H1 (cell line): ENCODE measurements at regions not wholly inside any gene's neighbourhood (a gene's known extent, or its start where the extent isn't known, plus 50 kb on each side); places are given as distances from the start of the nearest gene placed in this dataset.

Experiments
- CTCF ChIA-PET: fragments of 300-600 bp; sonication (Branson Sonifier 250); formaldehyde crosslinking; loops from one replicate; lab custom pipeline; 2021; ENCODE audit not compliant: partially characterized antibody; lab: Charles Lee
- POLR2A ChIA-PET: fragments of 300-600 bp; sonication (Branson Sonifier 250); formaldehyde crosslinking; loops from one replicate; lab custom pipeline; 2021; ENCODE audit warnings: inconsistent platforms; ENCODE audit not compliant: partially characterized antibody; lab: Charles Lee
- DNase-seq, 2 experiments: peaks; one replicate each; pipeline versions ENCODE4 v3.0.0 to v3.0.0-alpha.2; 2010 to 2022; ENCODE audit warnings: low spot score in 2 of 2, low read depth in 1 of 2, mixed read lengths in 1 of 2
- FAIRE-seq: peaks from 2 replicates; lab custom pipeline; 2011; peaks lifted over from hg19 to GRCh38; lab: Jason Lieb, UNC
- H2AFZ ChIP-seq: 2 replicates; pipeline ENCODE4 v1.8.1; 2012; ENCODE audit warnings: low read length, inconsistent platforms
- H2AK5ac ChIP-seq: 2 replicates; pipeline ENCODE4 v1.6.1; 2013; ENCODE audit warnings: low read depth, low read length
- H2BK120ac ChIP-seq: replicated peaks from 2 replicates; pipeline ENCODE3; 2013; ENCODE audit warnings: low read depth, low read length, inconsistent platforms
- H2BK12ac ChIP-seq: 2 replicates; pipeline ENCODE4 v1.6.1; 2013; ENCODE audit warnings: low read depth, low read length
- H2BK15ac ChIP-seq: 2 replicates; pipeline ENCODE4 v1.6.1; 2013; ENCODE audit warnings: low read length
- H2BK20ac ChIP-seq: 2 replicates; pipeline ENCODE4 v1.6.1; 2013; ENCODE audit warnings: low read length
- H2BK5ac ChIP-seq: 2 replicates; pipeline ENCODE4 v1.6.1; 2013; ENCODE audit warnings: low read depth, low read length
- H3K14ac ChIP-seq: 2 replicates; pipeline ENCODE4 v1.6.1; 2013; ENCODE audit warnings: inconsistent platforms; ENCODE audit not compliant: insufficient read length
- H3K18ac ChIP-seq: 2 replicates; pipeline ENCODE4 v1.6.1; 2013; ENCODE audit warnings: low read length; ENCODE audit errors: extremely low read depth
- H3K23ac ChIP-seq: 2 replicates; pipeline ENCODE4 v1.6.1; 2013; ENCODE audit warnings: inconsistent platforms; ENCODE audit not compliant: insufficient read length
- H3K23me2 ChIP-seq: 2 replicates; pipeline ENCODE4 v1.6.1; 2013; ENCODE audit warnings: low read depth, low read length
- H3K27ac ChIP-seq: 2 replicates; pipeline ENCODE4 v1.6.1; 2011; ENCODE audit warnings: low read depth, low read length, inconsistent platforms
- H3K27me3 ChIP-seq, 4 experiments: replicated peaks in 1 of 4; 1 replicate in 1 of 4; 2 replicates in 3 of 4; pipeline versions ENCODE4 v1.6.1 to v1.8.1; 2011 to 2013; ENCODE audit warnings: low read length in 3 of 4, mild to moderate bottlenecking in 3 of 4, inconsistent platforms in 2 of 4, mixed read lengths in 2 of 4, moderate library complexity in 1 of 4; ENCODE audit not compliant: control insufficient read depth in 3 of 4, insufficient read depth in 3 of 4; ENCODE audit errors: extremely low read depth in 1 of 4
- H3K36me3 ChIP-seq, 4 experiments: 2 replicates each; pipeline versions ENCODE4 v1.6.1 to v1.8.1; 2011 to 2013; ENCODE audit warnings: mild to moderate bottlenecking in 4 of 4, low read length in 3 of 4, moderate library complexity in 2 of 4, control low read depth in 1 of 4, inconsistent platforms in 1 of 4; ENCODE audit not compliant: insufficient read depth in 4 of 4, control insufficient read depth in 2 of 4
- H3K4ac ChIP-seq: replicated peaks from 2 replicates; pipeline ENCODE3; 2013; ENCODE audit warnings: low read length, low read depth, mixed read lengths, inconsistent platforms; ENCODE audit not compliant: insufficient read length
- H3K4me1 ChIP-seq, 4 experiments: replicated peaks in 1 of 4; 1 replicate in 1 of 4; 2 replicates in 3 of 4; pipeline versions ENCODE4 v1.6.1 to v1.8.1; 2011 to 2013; ENCODE audit warnings: low read length in 3 of 4, inconsistent platforms in 2 of 4, mixed read lengths in 1 of 4; ENCODE audit not compliant: insufficient read depth in 4 of 4, control insufficient read depth in 3 of 4
- H3K4me2 ChIP-seq, 2 experiments: 2 replicates each; pipeline versions ENCODE4 v1.6.1 to v1.8.1; 2011 to 2013; ENCODE audit warnings: low read depth in 2 of 2, low read length in 2 of 2, control low read depth in 1 of 2, inconsistent platforms in 1 of 2, mild to moderate bottlenecking in 1 of 2; ENCODE audit not compliant: insufficient read depth in 1 of 2
- H3K4me3 ChIP-seq, 4 experiments: fragments of 200-600, 300-600 bp in 1 of 4; sonication (generic), shearing (Covaris generic), sonication (Bioruptor Twin) in 1 of 4; 2 replicates each; pipeline versions ENCODE4 v1.5.1 to v1.8.1; 2011 to 2016; ENCODE audit warnings: low read length in 4 of 4, low read depth in 3 of 4, control low read depth in 2 of 4, inconsistent platforms in 2 of 4, mild to moderate bottlenecking in 2 of 4, mixed read lengths in 1 of 4, moderate library complexity in 1 of 4; ENCODE audit not compliant: insufficient read depth in 2 of 4; ENCODE audit errors: extremely low read depth in 1 of 4
- H3K56ac ChIP-seq: replicated peaks from 2 replicates; pipeline ENCODE3; 2013; ENCODE audit warnings: low read depth, mild to moderate bottlenecking, mixed read lengths, low read length, inconsistent platforms; ENCODE audit not compliant: insufficient read length
- H3K79me1 ChIP-seq: 2 replicates; pipeline ENCODE4 v1.6.1; 2013; ENCODE audit warnings: low read depth, low read length, control low read depth
- H3K79me2 ChIP-seq, 2 experiments: 2 replicates each; pipeline versions ENCODE4 v1.6.1 to v1.8.1; 2012 to 2013; ENCODE audit warnings: low read length in 2 of 2, mild to moderate bottlenecking in 2 of 2, inconsistent platforms in 1 of 2; ENCODE audit not compliant: insufficient read depth in 2 of 2, control insufficient read depth in 1 of 2
- H3K9ac ChIP-seq, 4 experiments: replicated peaks in 1 of 4; 1 replicate in 1 of 4; 2 replicates in 3 of 4; pipeline versions ENCODE4 v1.6.1 to v1.8.1; 2011 to 2013; ENCODE audit warnings: low read depth in 3 of 4, low read length in 3 of 4, control low read depth in 2 of 4, mild to moderate bottlenecking in 2 of 4, moderate library complexity in 2 of 4, inconsistent platforms in 1 of 4; ENCODE audit errors: extremely low read depth in 1 of 4
- H3K9me3 ChIP-seq, 2 experiments: 2 replicates each; pipeline versions ENCODE4 v1.6.1 to v1.8.1; 2012 to 2013; ENCODE audit warnings: mild to moderate bottlenecking in 2 of 2, moderate library complexity in 2 of 2, control low read depth in 1 of 2, inconsistent platforms in 1 of 2, low read depth in 1 of 2, low read length in 1 of 2, mixed read lengths in 1 of 2; ENCODE audit not compliant: insufficient read depth in 2 of 2
- H4K20me1 ChIP-seq, 2 experiments: replicated peaks in 1 of 2; 2 replicates each; pipeline versions ENCODE3 to v1.8.1; 2011 to 2013; ENCODE audit warnings: inconsistent platforms in 2 of 2, low read length in 2 of 2, mild to moderate bottlenecking in 1 of 2; ENCODE audit not compliant: insufficient read depth in 2 of 2, control insufficient read depth in 1 of 2
- H4K5ac ChIP-seq: 2 replicates; pipeline ENCODE4 v1.6.1; 2013; ENCODE audit warnings: low read length, low read depth, mixed read lengths, inconsistent platforms; ENCODE audit not compliant: insufficient read length
- H4K8ac ChIP-seq: 2 replicates; pipeline ENCODE4 v1.8.0; 2013; ENCODE audit warnings: mild to moderate bottlenecking, moderate library complexity, low read length, inconsistent platforms; ENCODE audit not compliant: insufficient read depth; ENCODE audit errors: extremely low read depth
- H4K91ac ChIP-seq: replicated peaks from 2 replicates; pipeline ENCODE3; 2013; ENCODE audit warnings: low read length, mixed read lengths, inconsistent platforms; ENCODE audit not compliant: insufficient read length
- ASH2L ChIP-seq: fragments of 200-600, 300-600 bp; sonication (generic); IDR thresholded peaks from one replicate; pipeline ENCODE4 v1.7.1; 2017; ENCODE audit warnings: low read length
- BACH1 ChIP-seq: IDR thresholded peaks from 2 replicates; pipeline ENCODE4 v1.6.1; 2012; ENCODE audit warnings: low read length, improper control_type of control experiment
- CEBPB ChIP-seq: IDR thresholded peaks from 2 replicates; pipeline ENCODE4 v1.6.1; 2012; ENCODE audit warnings: low read depth, low read length
- CTBP2 ChIP-seq: IDR thresholded peaks from 2 replicates; pipeline ENCODE4 v1.7.0; 2011; ENCODE audit warnings: borderline replicate concordance, mild to moderate bottlenecking, moderate library complexity, mixed read lengths, low read length; ENCODE audit not compliant: insufficient read depth, insufficient read length
- JUND ChIP-seq: IDR thresholded peaks from 2 replicates; pipeline ENCODE4 v1.6.1; 2011; ENCODE audit warnings: mild to moderate bottlenecking, improper control_type of control experiment, low read length
- POLR2AphosphoS5 ChIP-seq: IDR thresholded peaks from 2 replicates; pipeline ENCODE4 v1.6.1; 2011; ENCODE audit warnings: low read depth, low read length
- RBBP5 ChIP-seq: IDR thresholded peaks from 2 replicates; pipeline ENCODE4 v1.7.1; 2012; ENCODE audit warnings: low read depth, mild to moderate bottlenecking, inconsistent platforms, low read length, moderate library complexity, borderline replicate concordance
- RFX5 ChIP-seq: IDR thresholded peaks from 2 replicates; pipeline ENCODE4 v1.6.1; 2011; ENCODE audit warnings: low read depth, low read length, improper control_type of control experiment, borderline replicate concordance
- RNF2 ChIP-seq: fragments of 200-900, 300-1000 bp; sonication (generic); IDR thresholded peaks from 2 replicates; pipeline ENCODE4 v1.7.1; 2016; ENCODE audit warnings: borderline replicate concordance, low read depth, mild to moderate bottlenecking, antibody characterized with exemption, low read length; ENCODE audit not compliant: poor library complexity, severe bottlenecking; ENCODE audit errors: missing control alignments
- SAP30 ChIP-seq: fragments of 300-600 bp; sonication (generic); IDR thresholded peaks from 2 replicates; pipeline ENCODE4 v1.7.1; 2012; ENCODE audit warnings: low read length, moderate library complexity, mild to moderate bottlenecking, inconsistent platforms; ENCODE audit not compliant: insufficient read depth, insufficient replicate concordance
- SIN3A ChIP-seq, 2 experiments: IDR thresholded peaks in 1 of 2; conservative IDR thresholded peaks in 1 of 2; 2 replicates each; pipeline ENCODE4 v1.6.1; 2011 to 2012; ENCODE audit warnings: low read length in 2 of 2, improper control_type of control experiment in 1 of 2, low read depth in 1 of 2, mild to moderate bottlenecking in 1 of 2
- TAF7 ChIP-seq: optimal IDR thresholded peaks from 2 replicates; pipeline ENCODE3; 2011; ENCODE audit warnings: low read depth, mild to moderate bottlenecking, inconsistent platforms, low read length, moderate library complexity, borderline replicate concordance
- TEAD4 ChIP-seq: IDR thresholded peaks from 2 replicates; pipeline ENCODE4 v1.6.1; 2012; ENCODE audit warnings: low read depth, low read length, inconsistent platforms, mixed read lengths
- ZNF274 ChIP-seq: IDR thresholded peaks from 2 replicates; pipeline ENCODE4 v1.7.0; 2012; ENCODE audit warnings: low read length, borderline replicate concordance; ENCODE audit errors: extremely low read depth
- TF ChIP-seq, protein P1 (sequence below): IDR thresholded peaks from 2 replicates; pipeline ENCODE4 v1.6.1; 2011; ENCODE audit warnings: low read depth, mild to moderate bottlenecking, low read length; ENCODE audit not compliant: insufficient read depth

DNA sequence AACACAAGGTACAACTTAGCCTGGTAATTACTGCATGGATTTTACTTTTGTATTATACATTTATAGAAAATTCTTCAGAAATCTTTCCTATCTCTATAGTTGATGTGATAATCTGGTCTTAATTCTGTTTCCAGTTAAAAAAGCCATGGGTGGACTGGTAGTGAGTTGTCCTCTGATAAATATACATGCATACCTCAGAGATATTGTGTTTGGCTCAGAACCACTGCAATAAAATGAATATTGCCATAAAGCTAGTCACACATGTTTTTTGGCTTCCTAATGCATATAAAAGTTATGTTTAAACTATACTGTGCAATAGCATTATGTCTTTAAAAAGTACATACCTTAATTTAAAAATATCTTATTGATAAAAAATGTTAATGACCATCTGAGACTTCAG, 708.6 kb upstream of the MARCKS start:
- no peak overlapping the region for H3K23ac ChIP-seq
- no peak for FAIRE-seq
- no peak overlapping the region for H4K5ac ChIP-seq
- H2AK5ac ChIP-seq: no peak overlapping the region
- H3K23me2 ChIP-seq: no peaks in the 10 kb centered on the region
- no peak overlapping the region for H3K56ac ChIP-seq
- no peak overlapping the region for H3K4me2 ChIP-seq
- H3K18ac ChIP-seq: no peak overlapping the region
- H3K79me1 ChIP-seq: no peaks in the 10 kb centered on the region
- H3K27ac ChIP-seq: no peak overlapping the region
- H3K36me3 ChIP-seq: no peaks in the 10 kb centered on the region
- H3K4me3 ChIP-seq: no peak overlapping the region
- no peak overlapping the region for H2BK15ac ChIP-seq
- H2BK12ac ChIP-seq: no peak overlapping the region
- no peak overlapping the region for H2BK5ac ChIP-seq
- POLR2A ChIA-PET: no interaction called here
- no peak overlapping the region for H3K4ac ChIP-seq
- no peak overlapping the region for H3K14ac ChIP-seq
- CTCF ChIA-PET: no interaction called here
- H3K79me2 ChIP-seq: no peaks in the 10 kb centered on the region
- no peak overlapping the region for H4K91ac ChIP-seq
- H2BK120ac ChIP-seq: no peak overlapping the region
- no peaks in the 10 kb centered on the region for H4K20me1 ChIP-seq
- H2BK20ac ChIP-seq: no peak overlapping the region
- no peaks in the 10 kb centered on the region for H3K27me3 ChIP-seq
- H4K8ac ChIP-seq: no peak overlapping the region
- no peak for DNase-seq
- no peaks in the 10 kb centered on the region for H3K9me3 ChIP-seq
- no peak overlapping the region for H3K9ac ChIP-seq
- H2AFZ ChIP-seq: no peak overlapping the region
- H3K4me1 ChIP-seq: no peaks in the 10 kb centered on the region
- TF ChIP-seq ZNF274 (no peak), POLR2AphosphoS5 (no peak), TEAD4 (no peak), CEBPB (no peak), BACH1 (no peak), JUND (no peak), CTBP2 (no peak), TAF7 (no peak), SIN3A (conservative IDR thresholded peaks at IDR 0.05 in 1 of 2, IDR thresholded peaks at IDR 0.05 in 1 of 2; ENCODE audit: low read depth in 1 of 2, low read length in 2 of 2) (no peak), RNF2 (no peak), SAP30 (no peak), ASH2L (no peak), RBBP5 (no peak), RFX5 (no peak)
- TF ChIP-seq, protein P1, sequence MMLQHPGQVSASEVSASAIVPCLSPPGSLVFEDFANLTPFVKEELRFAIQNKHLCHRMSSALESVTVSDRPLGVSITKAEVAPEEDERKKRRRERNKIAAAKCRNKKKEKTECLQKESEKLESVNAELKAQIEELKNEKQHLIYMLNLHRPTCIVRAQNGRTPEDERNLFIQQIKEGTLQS: no peak
